ENCODE measurements at regions not wholly inside any gene's neighbourhood (a gene's known extent, or its start where the extent isn't known, plus 50 kb on each side); places are given as distances from the start of the nearest gene placed in this dataset.
"Not testable (repeated sequence)": the region's sequence is repeated elsewhere in the genome, so short reads cannot be mapped to it uniquely, and the experiment has no call there.

- Mint-ChIP-seq H3K27ac (no peak overlapping the region), H3K4me1 (no peaks in the 10 kb centered on the region), H3K36me3 (ENCODE audit: low read depth) (no peaks in the 10 kb centered on the region), H3K27me3 (peaks cover 22% of the 10 kb centered on the region), H3K9me3 (peaks cover 14% of the 10 kb centered on the region), H3K4me3 (no peak overlapping the region)
- no peak for ATAC-seq (replicated peaks)
These were observed 135.4 kb downstream of the CXCL12 start for GRCh38 chr10:44249490-44249889.

DNA sequence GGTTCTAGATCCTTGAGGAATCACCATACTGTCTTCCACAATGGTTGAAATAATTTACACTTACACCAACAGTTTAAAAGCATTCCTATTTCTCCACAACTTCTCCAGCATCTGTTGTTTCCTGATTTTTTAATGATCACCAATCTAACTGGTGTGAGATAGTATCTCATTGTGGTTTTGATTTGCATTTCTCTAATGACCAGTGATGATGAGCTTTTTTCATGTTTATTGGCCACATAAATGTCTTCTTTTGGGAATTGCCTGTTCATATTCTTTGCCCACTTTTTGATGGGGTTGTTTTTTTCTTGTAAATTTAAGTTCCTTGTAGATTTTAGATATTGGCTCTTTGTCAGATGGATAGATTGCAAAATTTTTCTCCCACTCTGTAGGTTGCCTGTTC lies 138.2 kb downstream of the CXCL12 start:
- Mint-ChIP-seq H3K27me3 (peaks cover 19% of the 10 kb centered on the region), H3K9me3 (peaks cover 19% of the 10 kb centered on the region)
- H3K4me3 Mint-ChIP-seq; ATAC-seq (replicated peaks); H3K27ac Mint-ChIP-seq; H3K4me1 Mint-ChIP-seq; H3K36me3 Mint-ChIP-seq (ENCODE audit: low read depth): not testable (repeated sequence)

DNA sequence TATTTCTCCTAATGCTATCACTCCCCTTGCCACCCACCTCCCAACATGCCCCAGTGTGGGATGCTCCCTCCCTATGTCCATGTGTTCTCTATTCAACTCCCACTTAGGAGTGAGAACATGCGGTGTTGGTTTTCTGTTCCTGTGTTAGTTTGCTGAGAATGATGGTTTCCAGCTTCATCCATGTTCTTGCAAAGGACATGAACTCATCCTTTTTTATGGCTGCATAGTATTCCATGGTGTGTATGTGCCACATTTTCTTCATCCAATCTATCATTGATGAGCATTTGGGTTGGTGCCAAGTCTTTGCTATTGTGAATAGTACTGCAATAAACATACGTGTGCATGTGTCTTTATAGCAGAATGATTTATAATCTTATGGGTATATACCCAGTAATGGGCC lies 138.6 kb downstream of the CXCL12 start:
- not testable (repeated sequence) for ATAC-seq (replicated peaks)

DNA sequence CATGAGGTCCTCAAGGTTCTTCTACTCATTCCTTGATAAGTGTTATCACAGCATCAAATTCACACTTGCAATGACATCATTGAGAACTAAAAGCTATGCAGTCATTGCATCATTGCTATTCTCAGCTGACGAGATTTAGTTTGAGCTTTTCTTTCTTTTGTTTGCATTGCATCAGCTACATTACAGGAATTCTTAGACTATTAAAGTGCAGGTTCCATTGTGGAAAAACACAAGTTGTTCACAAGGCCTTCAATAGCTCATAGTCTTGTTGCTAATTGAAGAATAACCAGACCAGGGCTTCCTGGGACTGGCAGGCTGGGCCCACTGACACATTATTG lies 139.3 kb downstream of the CXCL12 start:
- Mint-ChIP-seq H3K4me3 (no peak overlapping the region), H3K27ac (no peak overlapping the region), H3K27me3 (peaks cover 14% of the 10 kb centered on the region), H3K9me3 (peaks cover 15% of the 10 kb centered on the region), H3K4me1 (no peaks in the 10 kb centered on the region), H3K36me3 (ENCODE audit: low read depth) (no peaks in the 10 kb centered on the region)
- no peak for ATAC-seq (replicated peaks)

More for the DNA sequence above, 138.6 kb downstream of the CXCL12 start:
- not testable (repeated sequence) for H3K36me3 Mint-ChIP-seq (ENCODE audit: low read depth); H3K4me1 Mint-ChIP-seq; H3K4me3 Mint-ChIP-seq; H3K27ac Mint-ChIP-seq
- H3K9me3 Mint-ChIP-seq, result peaks cover 19% of the 10 kb centered on the region
- H3K27me3 Mint-ChIP-seq, result peaks cover 19% of the 10 kb centered on the region

DNA sequence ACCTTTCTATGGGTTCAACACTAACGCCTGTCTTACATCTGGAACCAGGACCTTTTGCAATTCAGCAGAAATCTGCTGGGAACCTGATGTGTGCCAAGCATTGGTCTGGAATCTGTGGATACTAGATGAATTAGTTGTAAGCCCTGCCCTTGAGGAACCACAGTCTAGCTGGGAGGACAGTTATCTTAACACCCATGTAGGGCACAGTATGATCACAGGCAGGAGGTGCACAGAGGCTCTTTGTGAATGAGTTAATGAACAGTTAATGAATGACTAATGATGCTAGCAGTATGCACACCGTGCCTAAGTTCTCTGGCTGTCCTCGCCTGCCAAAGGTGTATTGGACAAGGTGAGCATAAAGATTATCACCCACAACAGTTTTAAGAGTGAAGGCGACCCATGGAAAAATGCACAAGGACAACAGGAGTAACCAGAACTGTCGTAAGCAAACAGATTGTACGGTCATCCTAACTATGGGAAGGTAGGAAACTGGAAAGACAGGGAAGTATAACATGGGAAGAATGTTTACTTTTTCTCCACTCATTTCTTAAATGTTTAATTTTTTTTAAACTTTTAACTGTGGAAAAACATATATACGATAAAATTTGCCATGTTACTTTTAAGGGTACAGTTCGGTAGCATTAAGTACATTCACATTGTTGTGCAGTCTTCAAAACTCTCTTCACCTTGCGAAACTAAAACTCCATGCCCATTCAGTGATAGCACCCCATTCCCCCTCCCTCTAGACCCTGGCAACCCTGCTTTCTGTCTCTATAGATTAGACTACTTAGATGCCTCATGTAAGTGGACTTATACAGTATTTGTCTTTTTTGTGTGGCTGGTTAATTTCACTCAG lies 139.9 kb downstream of the CXCL12 start:
- peaks cover 14% of the 10 kb centered on the region for H3K27me3 Mint-ChIP-seq
- H3K9me3 Mint-ChIP-seq, result peaks cover 15% of the 10 kb centered on the region
- H3K36me3 Mint-ChIP-seq (ENCODE audit: low read depth), result no peaks in the 10 kb centered on the region
- ATAC-seq (replicated peaks), result no peak
- no peak overlapping the region for H3K4me3 Mint-ChIP-seq
- H3K4me1 Mint-ChIP-seq, result no peaks in the 10 kb centered on the region
- no peak overlapping the region for H3K27ac Mint-ChIP-seq

DNA sequence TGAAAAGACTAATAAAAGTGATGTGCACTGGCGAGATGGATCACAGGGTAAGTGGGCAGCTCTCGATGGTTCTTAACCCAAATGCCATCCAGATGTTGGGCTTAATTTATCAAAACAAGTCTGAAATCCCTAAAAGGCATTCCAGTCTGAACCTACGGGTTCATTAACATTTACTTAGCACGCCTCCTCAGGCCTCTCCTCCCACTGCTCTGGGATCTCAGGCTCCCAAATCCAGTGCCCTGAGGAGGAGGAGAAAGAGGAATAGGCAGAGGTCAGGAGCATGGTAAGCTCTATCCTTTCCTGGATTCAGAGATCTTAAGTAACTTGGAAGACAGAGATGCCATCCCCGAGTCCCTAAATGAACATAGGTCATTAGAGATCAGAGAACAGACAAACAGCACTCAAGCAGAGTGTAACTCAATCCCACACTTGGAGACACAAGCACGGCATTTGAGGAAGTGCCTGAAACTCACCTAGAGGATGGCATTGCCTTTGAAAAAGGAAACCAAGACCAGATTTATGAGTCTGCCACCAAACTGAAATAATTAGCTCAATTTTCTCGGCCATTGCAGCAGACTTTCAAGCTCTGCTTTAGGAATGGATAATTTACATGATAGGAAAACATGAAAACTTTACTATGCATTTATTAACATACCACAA lies 140.9 kb downstream of the CXCL12 start:
- peaks cover 11% of the 10 kb centered on the region for H3K27me3 Mint-ChIP-seq
- no peaks in the 10 kb centered on the region for H3K36me3 Mint-ChIP-seq (ENCODE audit: low read depth)
- H3K27ac Mint-ChIP-seq, result no peak overlapping the region
- ATAC-seq (replicated peaks), result no peak
- no peaks in the 10 kb centered on the region for H3K4me1 Mint-ChIP-seq
- peaks cover 15% of the 10 kb centered on the region for H3K9me3 Mint-ChIP-seq
- H3K4me3 Mint-ChIP-seq, result no peak overlapping the region

- no peaks in the 10 kb centered on the region for H3K4me1 Mint-ChIP-seq
- no peaks in the 10 kb centered on the region for H3K36me3 Mint-ChIP-seq (ENCODE audit: low read depth)
- no peak for ATAC-seq (replicated peaks)
- peaks cover 19% of the 10 kb centered on the region for H3K9me3 Mint-ChIP-seq
- peaks cover 13% of the 10 kb centered on the region for H3K27me3 Mint-ChIP-seq
- no peak overlapping the region for H3K4me3 Mint-ChIP-seq
- no peak overlapping the region for H3K27ac Mint-ChIP-seq
These were observed 142.1 kb downstream of the CXCL12 start for GRCh38 chr10:44242826-44243225.

DNA sequence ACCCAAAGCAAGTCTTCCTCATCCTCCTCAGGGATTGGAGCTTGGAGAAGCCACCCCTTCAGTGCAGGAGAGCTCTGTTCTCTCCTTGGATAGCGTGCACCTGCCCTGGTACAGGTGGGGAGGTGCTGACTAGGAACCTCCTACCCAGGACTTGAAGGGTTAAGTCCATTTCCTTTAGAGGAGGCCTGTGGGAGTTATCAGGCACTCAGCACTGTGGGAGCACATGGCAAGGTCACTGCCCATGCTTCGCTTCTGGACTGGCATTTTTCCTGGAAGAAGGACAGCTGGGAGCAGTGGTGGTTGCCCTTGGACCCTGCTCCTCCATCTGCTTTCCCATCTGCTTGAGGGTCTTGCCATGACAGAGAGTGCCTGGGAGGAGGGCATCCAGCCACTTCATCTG lies 142.8 kb downstream of the CXCL12 start:
- Mint-ChIP-seq H3K4me1 (no peaks in the 10 kb centered on the region), H3K27ac (no peak overlapping the region), H3K36me3 (ENCODE audit: low read depth) (no peaks in the 10 kb centered on the region), H3K9me3 (peaks cover 19% of the 10 kb centered on the region), H3K27me3 (peaks cover 16% of the 10 kb centered on the region), H3K4me3 (no peak overlapping the region)
- ATAC-seq (replicated peaks), result no peak

DNA sequence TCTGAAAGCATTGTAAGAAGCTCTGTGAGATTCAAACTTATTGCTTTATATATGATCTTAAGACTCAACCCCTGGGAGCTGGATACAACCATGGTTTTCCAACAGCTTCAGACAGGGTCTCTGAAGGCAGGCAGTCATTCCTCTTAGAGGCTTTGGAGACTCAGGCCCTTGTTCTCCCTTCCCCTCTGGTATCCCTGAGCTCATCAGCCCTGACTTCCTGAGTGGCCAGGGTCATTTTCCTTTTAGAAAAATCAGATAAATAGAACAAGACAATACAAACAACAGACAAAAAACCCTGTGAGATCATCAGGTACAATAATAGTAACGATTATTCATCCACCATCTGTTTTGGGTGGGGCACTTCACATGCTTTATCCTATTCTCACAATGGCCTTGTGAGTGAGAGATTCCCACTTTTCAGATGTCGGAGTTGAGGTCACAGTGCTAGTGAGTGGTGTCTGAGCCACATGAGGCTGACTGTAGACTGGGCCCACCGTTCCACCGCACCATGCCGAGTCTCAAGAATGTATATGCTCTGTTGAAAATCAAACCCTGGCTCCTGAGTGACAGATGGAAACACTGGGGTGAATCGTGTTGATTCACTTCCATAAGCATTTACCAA lies 144.2 kb downstream of the CXCL12 start:
- Mint-ChIP-seq H3K9me3 (peaks cover 9% of the 10 kb centered on the region), H3K36me3 (ENCODE audit: low read depth) (no peaks in the 10 kb centered on the region), H3K4me1 (no peaks in the 10 kb centered on the region), H3K27ac (no peak overlapping the region), H3K4me3 (no peak overlapping the region), H3K27me3 (peaks cover 14% of the 10 kb centered on the region)
- ATAC-seq (replicated peaks), result no peak

GRCh38 chr10:44238212-44238611 lies 146.7 kb downstream of the CXCL12 start:
- no peaks in the 10 kb centered on the region for H3K4me1 Mint-ChIP-seq
- ATAC-seq (replicated peaks), result no peak
- peaks cover 9% of the 10 kb centered on the region for H3K9me3 Mint-ChIP-seq
- peaks cover 14% of the 10 kb centered on the region for H3K27me3 Mint-ChIP-seq
- no peak overlapping the region for H3K4me3 Mint-ChIP-seq
- no peaks in the 10 kb centered on the region for H3K36me3 Mint-ChIP-seq (ENCODE audit: low read depth)
- no peak overlapping the region for H3K27ac Mint-ChIP-seq

- H3K27me3 Mint-ChIP-seq, result peaks cover 10% of the 10 kb centered on the region
- H3K4me1 Mint-ChIP-seq, result no peaks in the 10 kb centered on the region
- no peak for ATAC-seq (replicated peaks)
- no peak overlapping the region for H3K4me3 Mint-ChIP-seq
- H3K9me3 Mint-ChIP-seq, result peaks cover 4% of the 10 kb centered on the region
- H3K27ac Mint-ChIP-seq, result no peak overlapping the region
- H3K36me3 Mint-ChIP-seq (ENCODE audit: low read depth), result no peaks in the 10 kb centered on the region
These were observed 147.4 kb downstream of the CXCL12 start for GRCh38 chr10:44237364-44238049.

GRCh38 chr10:44235363-44235762 lies 149.5 kb downstream of the CXCL12 start:
- Mint-ChIP-seq H3K4me1 (no peaks in the 10 kb centered on the region), H3K27ac (no peak overlapping the region), H3K27me3 (peaks cover 10% of the 10 kb centered on the region), H3K9me3 (peaks cover 9% of the 10 kb centered on the region), H3K36me3 (ENCODE audit: low read depth) (no peaks in the 10 kb centered on the region), H3K4me3 (no peak overlapping the region)
- ATAC-seq (replicated peaks), result no peak

DNA sequence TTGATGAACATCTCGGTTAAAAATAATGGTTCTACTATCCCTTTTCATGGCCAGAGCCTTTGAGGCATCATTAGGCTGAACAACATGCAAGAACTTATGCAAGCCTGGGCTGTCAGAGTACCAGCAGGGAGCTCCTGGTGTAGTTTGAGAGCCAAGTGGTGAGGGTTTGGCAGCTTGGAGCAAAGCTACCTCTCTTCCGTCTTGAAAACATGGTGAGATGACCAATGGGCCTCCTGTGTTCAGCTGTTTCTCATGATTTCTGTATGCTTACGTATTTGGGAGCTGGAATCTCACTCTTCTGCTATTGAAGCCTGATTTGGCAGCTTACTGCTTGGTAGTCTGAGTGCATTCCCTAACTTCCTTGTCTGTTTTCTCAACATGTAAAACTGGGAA lies 150.4 kb downstream of the CXCL12 start:
- H3K9me3 Mint-ChIP-seq, result peaks cover 9% of the 10 kb centered on the region
- H3K4me3 Mint-ChIP-seq, result no peak overlapping the region
- no peak for ATAC-seq (replicated peaks)
- H3K4me1 Mint-ChIP-seq, result no peaks in the 10 kb centered on the region
- peaks cover 10% of the 10 kb centered on the region for H3K27me3 Mint-ChIP-seq
- no peak overlapping the region for H3K27ac Mint-ChIP-seq
- H3K36me3 Mint-ChIP-seq (ENCODE audit: low read depth), result no peaks in the 10 kb centered on the region

- Mint-ChIP-seq H3K4me1 (no peaks in the 10 kb centered on the region), H3K36me3 (ENCODE audit: low read depth) (no peaks in the 10 kb centered on the region), H3K27ac (no peak overlapping the region), H3K9me3 (peaks cover 13% of the 10 kb centered on the region), H3K4me3 (no peak overlapping the region), H3K27me3 (peaks cover 10% of the 10 kb centered on the region)
- ATAC-seq (replicated peaks), result no peak
These were observed 151.1 kb downstream of the CXCL12 start for GRCh38 chr10:44233561-44234482.

Measured in activated T-helper 17 cell treated with anti-CD3 and anti-CD28 coated beads, Interleukin-2, amount 50 U/mL, for 72 hours (primary cell).